Thymus (tissue), 11 donors: ENCODE measurements at regions not wholly inside any gene's neighbourhood (a gene's known extent, or its start where the extent isn't known, plus 50 kb on each side); places are given as distances from the start of the nearest gene placed in this dataset.

Source experiments
- DNase-seq, 9 donors: peaks; one replicate each; pipeline ENCODE4 v3.0.0-alpha.2; 2013; ENCODE audit warnings: low spot score in 9 of 9, low read depth in 6 of 9, missing footprints in 1 of 9
- H3K27ac ChIP-seq, 2 donors: one replicate each; pipeline ENCODE4 v1.5.1; 2013; ENCODE audit warnings: control low read depth in 1 of 2, low read depth in 1 of 2, low read length in 1 of 2, mild to moderate bottlenecking in 1 of 2, moderate library complexity in 1 of 2
- H3K27me3 ChIP-seq, 2 donors: one replicate each; pipeline ENCODE4 v1.5.1; 2013; ENCODE audit warnings: low read length in 1 of 2; ENCODE audit not compliant: control insufficient read depth in 2 of 2, insufficient read depth in 1 of 2
- H3K36me3 ChIP-seq, 2 donors: one replicate each; pipeline ENCODE4 v1.5.1; 2013; ENCODE audit warnings: low read length in 1 of 2, mild to moderate bottlenecking in 1 of 2, moderate library complexity in 1 of 2; ENCODE audit not compliant: control insufficient read depth in 2 of 2, insufficient read depth in 2 of 2
- H3K4me1 ChIP-seq, 2 donors: one replicate each; pipeline ENCODE4 v1.5.1; 2013; ENCODE audit warnings: low read length in 2 of 2; ENCODE audit not compliant: control insufficient read depth in 2 of 2, insufficient read depth in 2 of 2
- H3K4me3 ChIP-seq, 2 donors: one replicate each; pipeline ENCODE4 v1.5.1; 2013; ENCODE audit warnings: low read length in 2 of 2, control low read depth in 1 of 2, mild to moderate bottlenecking in 1 of 2
- H3K9me3 ChIP-seq, 2 donors: one replicate each; pipeline ENCODE4 v1.5.1; 2013; ENCODE audit warnings: low read length in 1 of 2, mild to moderate bottlenecking in 1 of 2; ENCODE audit not compliant: control insufficient read depth in 2 of 2, insufficient read depth in 1 of 2
- WGBS: extraction: QIAGEN DNeasy Blood & Tissue Kit; methylation state at CpG from one replicate; pipeline ENCODE4 v1.1.7; 2013; 5-methylcytosine and 5-hydroxymethylcytosine counted together
- donor health status: healthy.

- H3K4me1 ChIP-seq: peaks cover 0 to 3% of the 10 kb centered on the region in 2 donors
- H3K9me3 ChIP-seq: no peaks in the 10 kb centered on the region
- H3K27me3 ChIP-seq: no peaks in the 10 kb centered on the region
- H3K27ac ChIP-seq: no peak overlapping the region
- DNase-seq: no peak
- no peak overlapping the region for H3K4me3 ChIP-seq
- no peaks in the 10 kb centered on the region for H3K36me3 ChIP-seq
- 85% methylated on average over 5 of the region's 5 CpGs for WGBS
Measured at GRCh38 chr9:100690438-100690837, 112.6 kb downstream of the CAVIN4 start.

- 97% methylated on average over 1 of the region's 1 CpG for WGBS
- H3K4me3 ChIP-seq: no peak overlapping the region
- no peaks in the 10 kb centered on the region for H3K4me1 ChIP-seq
- H3K9me3 ChIP-seq: no peaks in the 10 kb centered on the region
- H3K27me3 ChIP-seq: no peaks in the 10 kb centered on the region
- H3K27ac ChIP-seq: no peak overlapping the region
- no peaks in the 10 kb centered on the region for H3K36me3 ChIP-seq
- no peak for DNase-seq
Measured at GRCh38 chr9:100697339-100697738, 119.5 kb downstream of the CAVIN4 start.

GRCh38 chr9:100698945-100699344, 121.1 kb downstream of the CAVIN4 start:
- DNase-seq: no peak
- 94% methylated on average over 1 of the region's 1 CpG for WGBS
- Histone ChIP-seq H3K9me3 (no peaks in the 10 kb centered on the region), H3K27me3 (no peaks in the 10 kb centered on the region), H3K4me1 (no peaks in the 10 kb centered on the region), H3K36me3 (no peaks in the 10 kb centered on the region), H3K27ac (no peak overlapping the region), H3K4me3 (no peak overlapping the region)

GRCh38 chr9:100699668-100700067, 121.8 kb downstream of the CAVIN4 start:
- Histone ChIP-seq H3K36me3 (no peaks in the 10 kb centered on the region), H3K27me3 (no peaks in the 10 kb centered on the region), H3K27ac (no peak overlapping the region), H3K9me3 (no peaks in the 10 kb centered on the region), H3K4me1 (no peaks in the 10 kb centered on the region), H3K4me3 (no peak overlapping the region)
- 88% methylated on average over 8 of the region's 8 CpGs for WGBS
- DNase-seq: no peak

GRCh38 chr9:100700689-100701318, 122.9 kb downstream of the CAVIN4 start:
- no peaks in the 10 kb centered on the region for H3K36me3 ChIP-seq
- no peaks in the 10 kb centered on the region for H3K4me1 ChIP-seq
- no peaks in the 10 kb centered on the region for H3K9me3 ChIP-seq
- H3K27ac ChIP-seq: no peak overlapping the region
- no peaks in the 10 kb centered on the region for H3K27me3 ChIP-seq
- no peak for DNase-seq
- H3K4me3 ChIP-seq: no peak overlapping the region
- WGBS: 54% methylated on average over 5 of the region's 5 CpGs

GRCh38 chr9:100714372-100715099, 136.7 kb downstream of the CAVIN4 start:
- no peaks in the 10 kb centered on the region for H3K4me1 ChIP-seq
- no peak overlapping the region for H3K27ac ChIP-seq
- no peaks in the 10 kb centered on the region for H3K9me3 ChIP-seq
- 77% methylated on average over 11 of the region's 11 CpGs for WGBS
- H3K36me3 ChIP-seq: no peaks in the 10 kb centered on the region
- DNase-seq: peak in 4 of 9 donors; percentile 15 to 39 (median 28)
- H3K27me3 ChIP-seq: no peaks in the 10 kb centered on the region
- H3K4me3 ChIP-seq: no peak overlapping the region

GRCh38 chr9:100715100-100715380, 137.2 kb downstream of the CAVIN4 start:
- Histone ChIP-seq H3K4me1 (no peaks in the 10 kb centered on the region), H3K9me3 (no peaks in the 10 kb centered on the region), H3K36me3 (no peaks in the 10 kb centered on the region), H3K27ac (no peak overlapping the region), H3K27me3 (no peaks in the 10 kb centered on the region), H3K4me3 (no peak overlapping the region)
- 88% methylated on average over 6 of the region's 6 CpGs for WGBS
- DNase-seq: no peak

GRCh38 chr9:100718717-100719116, 140.8 kb downstream of the CAVIN4 start:
- DNase-seq: no peak
- Histone ChIP-seq H3K27ac (no peak overlapping the region), H3K4me3 (no peak overlapping the region), H3K27me3 (no peaks in the 10 kb centered on the region), H3K36me3 (no peaks in the 10 kb centered on the region), H3K9me3 (no peaks in the 10 kb centered on the region), H3K4me1 (no peaks in the 10 kb centered on the region)
- WGBS: 91% methylated on average over 5 of the region's 5 CpGs

- no peaks in the 10 kb centered on the region for H3K4me1 ChIP-seq
- 81% methylated on average over 1 of the region's 1 CpG for WGBS
- H3K9me3 ChIP-seq: no peaks in the 10 kb centered on the region
- DNase-seq: no peak
- no peaks in the 10 kb centered on the region for H3K36me3 ChIP-seq
- no peak overlapping the region for H3K4me3 ChIP-seq
- H3K27me3 ChIP-seq: no peaks in the 10 kb centered on the region
- H3K27ac ChIP-seq: no peak overlapping the region
Measured at GRCh38 chr9:100720922-100721321, 143.0 kb downstream of the CAVIN4 start.
